ENCODE measurements at regions not wholly inside any gene's neighbourhood (a gene's known extent, or its start where the extent isn't known, plus 50 kb on each side); places are given as distances from the start of the nearest gene placed in this dataset.

GRCh38 chr7:156000601-156001396, 188.5 kb upstream of the SHH start:
- Histone ChIP-seq H3K9ac (ENCODE audit: low read depth, low read length) (no peak overlapping the region), H3K18ac (ENCODE audit: low read depth, low read length) (no peak overlapping the region), H3K56ac (ENCODE audit: extremely low read depth, insufficient read depth, low read length) (no peak overlapping the region), H3K27ac (ENCODE audit: insufficient read depth, low read length) (no peak overlapping the region), H3K36me3 (ENCODE audit: control insufficient read depth, insufficient read depth, low read length) (no peaks in the 10 kb centered on the region), H2AK5ac (ENCODE audit: low read depth, low read length) (no peak overlapping the region), H2BK120ac (ENCODE audit: low read depth, low read length) (no peak overlapping the region), H2AFZ (replicated peaks; ENCODE audit: low read length, poor library complexity) (no peak overlapping the region), H3K14ac (replicated peaks; ENCODE audit: low read depth, low read length) (no peak overlapping the region), H3K4me2 (ENCODE audit: low read depth, low read length) (no peak overlapping the region), H3K79me1 (ENCODE audit: low read depth in 1 of 2, low read length in 2 of 2) (no peaks in the 10 kb centered on the region), H2BK15ac (ENCODE audit: low read depth, low read length) (no peak overlapping the region), H3K27me3 (ENCODE audit: control insufficient read depth, insufficient read depth, low read length) (no peaks in the 10 kb centered on the region), H2BK5ac (ENCODE audit: low read depth, low read length, poor library complexity, severe bottlenecking) (no peak overlapping the region), H3K9me1 (ENCODE audit: insufficient read depth, low read length) (no peaks in the 10 kb centered on the region), H4K5ac (ENCODE audit: low read depth, low read length) (no peak overlapping the region), H3K4ac (ENCODE audit: low read depth, low read length) (no peak overlapping the region), H3K4me3 (ENCODE audit: insufficient read depth, low read depth, low read length) (no peak overlapping the region), H3K4me1 (ENCODE audit: control insufficient read depth, insufficient read depth, low read length) (no peaks in the 10 kb centered on the region), H3K9me3 (ENCODE audit: control insufficient read depth, insufficient read depth, low read length) (peaks cover 41% of the 10 kb centered on the region), H4K20me1 (ENCODE audit: insufficient read depth, low read length) (no peaks in the 10 kb centered on the region), H2BK20ac (ENCODE audit: low read depth, low read length) (no peak overlapping the region), H4K8ac (ENCODE audit: low read depth in 2 of 2, low read length in 2 of 2) (no peak overlapping the region), H4K91ac (ENCODE audit: insufficient read depth, low read depth, low read length) (no peak overlapping the region), H3K23ac (ENCODE audit: low read depth, low read length) (no peak overlapping the region), H2AK9ac (replicated peaks; ENCODE audit: low read depth, low read length, poor library complexity) (no peak overlapping the region)
- in situ Hi-C loops (cut with MboI; ENCODE audit: low sequenced_read_pairs) (no loop called here), intact Hi-C loops (cut with micrococcal nuclease) (no loop called here), dilution Hi-C loops (cut with HindIII; ENCODE audit: low sequenced_read_pairs, unreplicated experiment) (no loop called here)
- DNase-seq (no peak), ATAC-seq (ENCODE audit: low read depth) (no peak)
- BruUV-seq (replicated peaks) = no TSS peak
- CTCF ChIA-PET = no interaction called here
- POLR2A ChIA-PET (ENCODE audit: unreplicated experiment) = no interaction called here
- WGBS, 2 experiments (ENCODE audit: extremely low coverage in 2 of 2, insufficient read length in 1 of 2) = 64% methylated on average over 5 of the region's 27 CpGs; no CpG with 5 or more reads in 1 of the 2 experiments
- TF ChIP-seq POLR2A (IDR thresholded peaks at IDR 0.05; ENCODE audit: low read depth, low read length) = no peak
- TF ChIP-seq ELK1 (IDR thresholded peaks at IDR 0.05; ENCODE audit: borderline replicate concordance, low read depth, low read length) = no peak
- no peak for TF ChIP-seq RCOR1 (IDR thresholded peaks at IDR 0.05; ENCODE audit: insufficient replicate concordance, low read length)
- TF ChIP-seq MAFK (IDR thresholded peaks at IDR 0.05; ENCODE audit: low read depth, low read length) = no peak
- TF ChIP-seq CTCF (conservative IDR thresholded peaks at IDR 0.05; ENCODE audit: low read depth, low read length) = no peak
- TF ChIP-seq NFE2L2 (IDR thresholded peaks at IDR 0.05; ENCODE audit: low read depth, low read length) = no peak
- TF ChIP-seq RFX5 (IDR thresholded peaks at IDR 0.05; ENCODE audit: low read depth, low read length) = no peak
- no peak for TF ChIP-seq SMC3 (IDR thresholded peaks at IDR 0.05; ENCODE audit: low read depth, low read length)
